H9 (cell line): ENCODE measurements at regions not wholly inside any gene's neighbourhood (a gene's known extent, or its start where the extent isn't known, plus 50 kb on each side); places are given as distances from the start of the nearest gene placed in this dataset.

Experiments used
- DNase-seq: peaks from one replicate; pipeline ENCODE4 v3.0.0-alpha.2; 2017
- H2AFZ ChIP-seq: one replicate; pipeline ENCODE4 v1.6.1; 2013; ENCODE audit warnings: mild to moderate bottlenecking, low read length, control low read depth, moderate library complexity
- H2AK5ac ChIP-seq: 2 replicates; pipeline ENCODE4 v1.6.1; 2013; ENCODE audit warnings: low read length, control low read depth, mixed read lengths; ENCODE audit not compliant: insufficient read length
- H2BK120ac ChIP-seq: one replicate; pipeline ENCODE4 v1.6.1; 2013; ENCODE audit warnings: low read depth, mild to moderate bottlenecking, low read length, control low read depth, inconsistent platforms; ENCODE audit not compliant: poor library complexity, severe bottlenecking
- H2BK12ac ChIP-seq: 2 replicates; pipeline ENCODE4 v1.6.1; 2013; ENCODE audit warnings: low read length, control low read depth, mixed read lengths, low read depth; ENCODE audit not compliant: insufficient read length
- H2BK15ac ChIP-seq: 2 replicates; pipeline ENCODE4 v1.6.1; 2013; ENCODE audit warnings: low read depth, low read length, control low read depth
- H2BK20ac ChIP-seq: one replicate; pipeline ENCODE4 v1.6.1; 2013; ENCODE audit warnings: low read depth, mild to moderate bottlenecking, low read length, control low read depth, inconsistent platforms; ENCODE audit not compliant: poor library complexity, severe bottlenecking
- H2BK5ac ChIP-seq: 2 replicates; pipeline ENCODE4 v1.6.1; 2013; ENCODE audit warnings: low read length, control low read depth, mixed read lengths; ENCODE audit not compliant: insufficient read length
- H3K14ac ChIP-seq: 2 replicates; pipeline ENCODE4 v1.6.1; 2013; ENCODE audit warnings: low read length, control low read depth; ENCODE audit not compliant: insufficient read depth
- H3K18ac ChIP-seq: 2 replicates; pipeline ENCODE4 v1.6.1; 2013; ENCODE audit warnings: low read depth, mild to moderate bottlenecking, mixed read lengths, low read length, control low read depth; ENCODE audit not compliant: insufficient read length
- H3K23ac ChIP-seq: 2 replicates; pipeline ENCODE4 v1.6.1; 2013; ENCODE audit warnings: low read length, control low read depth, mixed read lengths, low read depth; ENCODE audit not compliant: insufficient read length
- H3K23me2 ChIP-seq: 2 replicates; pipeline ENCODE4 v1.6.1; 2013; ENCODE audit warnings: low read depth, mild to moderate bottlenecking, mixed read lengths, low read length, control low read depth; ENCODE audit not compliant: insufficient read length, poor library complexity, severe bottlenecking
- H3K27ac ChIP-seq: 2 replicates; pipeline ENCODE4 v1.5.1; 2013; ENCODE audit warnings: low read length, control low read depth, mixed read lengths, low read depth; ENCODE audit not compliant: insufficient read length
- H3K27me3 ChIP-seq: 2 replicates; pipeline ENCODE4 v1.6.1; 2013; ENCODE audit warnings: low read length, control low read depth, inconsistent platforms; ENCODE audit not compliant: insufficient read depth
- H3K4ac ChIP-seq: 2 replicates; pipeline ENCODE4 v1.6.1; 2013; ENCODE audit warnings: low read depth, mild to moderate bottlenecking, control low read depth, inconsistent platforms, low read length, moderate library complexity
- H3K4me1 ChIP-seq: 2 replicates; pipeline ENCODE4 v1.6.1; 2013; ENCODE audit warnings: low read length, control low read depth, inconsistent platforms; ENCODE audit not compliant: insufficient read depth
- H3K4me2 ChIP-seq: 2 replicates; pipeline ENCODE4 v1.6.1; 2013; ENCODE audit warnings: low read length, control low read depth, mixed read lengths; ENCODE audit not compliant: insufficient read length, insufficient read depth
- H3K56ac ChIP-seq: 2 replicates; pipeline ENCODE4 v1.6.1; 2013; ENCODE audit warnings: low read depth, mild to moderate bottlenecking, mixed read lengths, low read length, control low read depth; ENCODE audit not compliant: insufficient read length
- H3K79me1 ChIP-seq: 2 replicates; pipeline ENCODE4 v1.6.1; 2013; ENCODE audit warnings: low read depth, mild to moderate bottlenecking, moderate library complexity, low read length, control low read depth, inconsistent platforms; ENCODE audit not compliant: insufficient read depth, poor library complexity, severe bottlenecking
- H3K79me2 ChIP-seq: 2 replicates; pipeline ENCODE4 v1.6.1; 2013; ENCODE audit warnings: low read length, control low read depth, inconsistent platforms; ENCODE audit not compliant: insufficient read depth
- H3K9ac ChIP-seq: 2 replicates; pipeline ENCODE4 v1.6.1; 2013; ENCODE audit warnings: low read length, control low read depth, mixed read lengths; ENCODE audit not compliant: insufficient read length; ENCODE audit errors: extremely low read depth
- H3K9me3 ChIP-seq: one replicate; pipeline ENCODE4 v1.6.1; 2013; ENCODE audit warnings: low read depth, low read length, inconsistent platforms; ENCODE audit not compliant: control insufficient read depth
- H3T11ph ChIP-seq: one replicate; pipeline ENCODE4 v1.6.1; 2013; ENCODE audit warnings: mild to moderate bottlenecking, low read length, control low read depth, inconsistent platforms
- H4K20me1 ChIP-seq: one replicate; pipeline ENCODE4 v1.6.1; 2013; ENCODE audit not compliant: control insufficient read depth, insufficient read length, insufficient read depth
- H4K5ac ChIP-seq: 2 replicates; pipeline ENCODE4 v1.6.1; 2013; ENCODE audit warnings: low read depth, mild to moderate bottlenecking, mixed read lengths, low read length, control low read depth; ENCODE audit not compliant: insufficient read length
- H4K8ac ChIP-seq: replicated peaks from 2 replicates; pipeline ENCODE4 v1.6.1; 2013; ENCODE audit warnings: low read length, control low read depth, mixed read lengths, low read depth; ENCODE audit not compliant: insufficient read length
- H4K91ac ChIP-seq: 2 replicates; pipeline ENCODE4 v1.6.1; 2013; ENCODE audit warnings: low read depth, mild to moderate bottlenecking, moderate library complexity, mixed read lengths, low read length, control low read depth; ENCODE audit not compliant: insufficient read length
- H3K27ac Mint-ChIP-seq, 3 experiments: 2 replicates in 2 of 3; 3 replicates in 1 of 3; pipeline ENCODE4 v1.8.0; 2020 to 2021; ENCODE audit warnings: mixed read lengths in 3 of 3, mild to moderate bottlenecking in 1 of 3, moderate library complexity in 1 of 3
- H3K27me3 Mint-ChIP-seq: 2 replicates; pipeline ENCODE4 v1.8.0; 2021; ENCODE audit warnings: low read depth, mild to moderate bottlenecking, moderate library complexity, mixed read lengths
- H3K36me3 Mint-ChIP-seq, 3 experiments: 2 replicates in 2 of 3; 3 replicates in 1 of 3; pipeline ENCODE4 v1.8.0; 2020 to 2021; ENCODE audit warnings: low read depth in 3 of 3, mixed read lengths in 3 of 3; ENCODE audit not compliant: insufficient read depth in 1 of 3
- H3K4me1 Mint-ChIP-seq, 2 experiments: 2 replicates each; pipeline ENCODE4 v1.8.0; 2020; ENCODE audit warnings: mixed read lengths in 2 of 2
- H3K4me3 Mint-ChIP-seq, 2 experiments: 2 replicates in 1 of 2; 3 replicates in 1 of 2; pipeline ENCODE4 v1.8.0; 2020 to 2021; ENCODE audit warnings: mild to moderate bottlenecking in 2 of 2, mixed read lengths in 2 of 2, moderate library complexity in 1 of 2
- H3K9me3 Mint-ChIP-seq, 2 experiments: 2 replicates in 1 of 2; 3 replicates in 1 of 2; pipeline ENCODE4 v1.8.0; 2020; ENCODE audit warnings: mild to moderate bottlenecking in 2 of 2, mixed read lengths in 2 of 2, moderate library complexity in 1 of 2
- CTCF ChIP-seq: fragments of 200-600 bp; sonication (generic); conservative IDR thresholded peaks from 3 replicates; pipeline ENCODE4 v1.8.0; 2021; ENCODE audit warnings: antibody characterized with exemption, mild to moderate bottlenecking
- WGBS: extraction: QIAGEN DNeasy Blood & Tissue Kit; methylation state at CpG from one replicate; pipeline ENCODE4 v1.1.7; 2013; ENCODE audit warnings: missing lambda C conversion rate, low lambda C conversion rate, mixed read lengths; ENCODE audit not compliant: insufficient read length; ENCODE audit errors: extremely low coverage; 5-methylcytosine and 5-hydroxymethylcytosine counted together

- Histone ChIP-seq H3K27me3 (no peaks in the 10 kb centered on the region), H2AK5ac (no peak overlapping the region), H3K23ac (no peak overlapping the region), H3K56ac (no peak overlapping the region), H2BK20ac (no peak overlapping the region), H3K9ac (no peak overlapping the region), H4K8ac (no peak overlapping the region), H3K79me1 (no peaks in the 10 kb centered on the region), H2BK12ac (no peak overlapping the region), H2BK5ac (no peak overlapping the region), H3K18ac (no peak overlapping the region), H3T11ph (no peak overlapping the region), H4K5ac (no peak overlapping the region), H4K91ac (no peak overlapping the region), H3K4ac (no peak overlapping the region), H2AFZ (no peak overlapping the region), H2BK15ac (no peak overlapping the region), H3K79me2 (no peaks in the 10 kb centered on the region), H3K4me2 (no peak overlapping the region), H3K4me1 (peaks cover 6% of the 10 kb centered on the region), H3K14ac (no peak overlapping the region), H4K20me1 (no peaks in the 10 kb centered on the region), H2BK120ac (no peak overlapping the region), H3K27ac (no peak overlapping the region), H3K9me3 (no peaks in the 10 kb centered on the region), H3K23me2 (no peaks in the 10 kb centered on the region)
- DNase-seq = no peak
- no peaks in the 10 kb centered on the region; the same call in 1 of the 2 replicates for H3K27me3 Mint-ChIP-seq
- no peak for TF ChIP-seq CTCF
- H3K27ac Mint-ChIP-seq = no peak overlapping the region
- WGBS = no CpG with 5 or more reads among the region's 4 CpGs
- H3K36me3 Mint-ChIP-seq = peaks cover 0 to 6% (median 0%) of the 10 kb centered on the region in 3 experiments; a peak in 2 of 7 replicates
- H3K4me1 Mint-ChIP-seq = peaks cover 27 to 30% of the 10 kb centered on the region in 2 experiments
- peaks cover 0 to 4% of the 10 kb centered on the region in 2 experiments; a peak in 2 of 5 replicates for H3K9me3 Mint-ChIP-seq
- no peak overlapping the region for H3K4me3 Mint-ChIP-seq
Measured at GRCh38 chr1:218499011-218499691, 154.0 kb downstream of the TGFB2 start.
